Neuron (in vitro differentiated cells): ENCODE measurements at regions not wholly inside any gene's neighbourhood (a gene's known extent, or its start where the extent isn't known, plus 50 kb on each side); places are given as distances from the start of the nearest gene placed in this dataset.
"Not testable (repeated sequence)": the region's sequence is repeated elsewhere in the genome, so short reads cannot be mapped to it uniquely, and the experiment has no call there.

Source experiments
- H2AFZ ChIP-seq: one replicate; pipeline ENCODE4 v1.6.1; 2013; ENCODE audit warnings: low read depth, mild to moderate bottlenecking, inconsistent platforms, low read length, moderate library complexity
- H3K27me3 ChIP-seq: one replicate; pipeline ENCODE4 v1.6.1; 2013; ENCODE audit warnings: low read length; ENCODE audit not compliant: insufficient read depth
- H3K36me3 ChIP-seq: one replicate; pipeline ENCODE4 v1.6.1; 2013; ENCODE audit warnings: low read length; ENCODE audit not compliant: insufficient read depth
- H3K4me1 ChIP-seq: one replicate; pipeline ENCODE4 v1.6.1; 2013; ENCODE audit warnings: low read length; ENCODE audit not compliant: insufficient read depth
- H3K4me3 ChIP-seq: 2 replicates; pipeline ENCODE4 v1.5.1; 2013; ENCODE audit warnings: mild to moderate bottlenecking, low read length, moderate library complexity
- H3K9me3 ChIP-seq: one replicate; pipeline ENCODE4 v1.6.1; 2013; ENCODE audit warnings: low read length

DNA sequence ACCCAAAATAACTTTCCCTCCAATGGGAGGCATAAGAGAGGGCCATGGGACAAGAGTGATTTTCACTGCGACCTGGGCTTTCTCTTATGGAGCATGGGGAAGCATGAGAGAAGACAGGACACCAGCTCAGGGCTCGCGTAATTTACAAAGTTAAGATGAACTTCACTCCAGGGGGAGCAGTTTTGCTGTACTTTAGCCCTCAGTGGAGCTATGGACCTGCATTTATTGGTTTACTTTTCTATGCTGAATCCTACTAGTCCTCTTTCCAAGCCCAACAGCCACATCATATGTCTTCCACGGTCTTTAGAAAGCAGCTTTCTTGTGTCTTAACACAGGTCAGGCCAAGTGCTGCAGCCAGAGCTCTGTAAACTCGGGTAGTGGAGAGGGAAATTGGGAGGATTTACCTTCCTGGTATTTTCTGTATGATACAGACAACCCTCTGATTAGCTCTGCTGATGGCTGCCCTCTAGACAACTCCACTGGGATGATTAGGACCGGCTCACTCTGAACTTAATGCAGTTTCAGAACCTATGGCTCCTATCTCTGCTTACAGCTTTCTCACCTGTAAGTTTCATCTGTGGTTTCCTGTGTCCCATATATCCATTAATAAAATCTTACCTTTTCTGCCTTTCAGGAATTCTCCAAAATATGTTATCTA is 581.0 kb upstream of the RORB start:
- Histone ChIP-seq H3K4me3 (no peak overlapping the region), H3K4me1 (no peaks in the 10 kb centered on the region), H3K36me3 (no peaks in the 10 kb centered on the region), H2AFZ (no peak overlapping the region), H3K27me3 (no peaks in the 10 kb centered on the region), H3K9me3 (no peaks in the 10 kb centered on the region)

DNA sequence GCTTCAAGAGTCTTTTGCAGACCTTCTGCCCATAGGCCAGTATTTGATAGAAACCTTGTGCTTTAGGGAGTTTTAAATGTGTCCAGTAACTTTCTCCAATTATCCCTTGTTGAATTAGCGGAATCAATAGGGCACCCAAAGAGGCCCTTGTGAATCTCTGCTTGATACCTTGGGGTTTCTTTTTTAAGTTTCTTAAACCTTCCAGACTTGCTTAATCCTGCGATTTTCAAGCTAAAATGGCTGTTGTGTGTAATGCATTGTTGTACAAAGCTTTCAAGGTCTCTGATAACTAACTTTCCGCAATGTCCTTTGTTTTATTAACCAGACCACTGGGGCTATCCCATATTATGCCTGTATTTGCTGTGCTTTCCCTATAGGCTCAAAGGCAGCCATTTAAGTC is 577.4 kb upstream of the RORB start:
- H3K4me3 ChIP-seq: no peak overlapping the region
- H3K36me3 ChIP-seq: no peaks in the 10 kb centered on the region
- no peak overlapping the region for H2AFZ ChIP-seq

DNA sequence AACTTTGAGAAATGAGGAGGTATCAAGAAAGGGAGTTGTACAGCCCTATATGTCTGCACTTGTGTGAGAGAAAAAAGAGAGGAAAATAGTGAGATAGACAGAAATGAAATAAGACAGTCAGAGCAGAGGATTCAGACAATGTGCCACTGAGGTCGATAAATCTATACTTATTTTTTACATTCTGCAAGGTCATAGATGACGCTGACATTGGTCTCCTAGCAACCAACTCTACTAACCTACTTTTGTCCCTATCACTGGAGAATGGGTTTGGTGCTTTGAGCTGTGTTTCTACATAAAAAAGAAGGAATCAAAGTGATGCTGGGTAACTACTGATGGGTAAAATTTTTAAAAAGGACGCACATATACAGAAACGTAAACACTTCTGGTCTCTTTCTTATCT is 573.3 kb upstream of the RORB start:
- Histone ChIP-seq H3K9me3 (no peaks in the 10 kb centered on the region), H3K4me1 (no peaks in the 10 kb centered on the region), H3K4me3 (no peak overlapping the region), H2AFZ (no peak overlapping the region), H3K36me3 (no peaks in the 10 kb centered on the region), H3K27me3 (no peaks in the 10 kb centered on the region)

More for the DNA sequence above, 577.4 kb upstream of the RORB start:
- no peaks in the 10 kb centered on the region for H3K4me1 ChIP-seq
- no peaks in the 10 kb centered on the region for H3K9me3 ChIP-seq
- no peaks in the 10 kb centered on the region for H3K27me3 ChIP-seq

DNA sequence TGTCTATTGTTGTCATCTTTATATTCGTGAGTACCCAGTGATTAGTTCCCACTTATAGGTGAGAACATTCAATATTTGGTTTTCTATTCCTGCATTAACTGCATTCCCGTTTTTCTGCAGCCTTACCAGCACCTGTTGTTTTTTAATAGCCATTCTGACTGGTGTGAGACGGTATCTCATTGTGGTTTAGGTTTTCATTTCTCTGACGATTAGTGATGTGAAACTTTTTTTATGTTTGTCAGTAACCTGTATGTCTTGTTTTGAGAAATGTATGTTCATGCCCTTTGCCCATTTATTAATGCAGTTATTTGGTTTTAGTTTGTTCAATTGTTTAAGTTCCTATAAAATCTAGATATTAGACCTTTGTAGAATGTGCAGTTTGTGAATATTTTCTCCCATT is 546.0 kb upstream of the RORB start:
- no peaks in the 10 kb centered on the region for H3K4me1 ChIP-seq
- no peak overlapping the region for H2AFZ ChIP-seq
- H3K36me3 ChIP-seq: no peaks in the 10 kb centered on the region
- no peaks in the 10 kb centered on the region for H3K9me3 ChIP-seq
- no peak overlapping the region for H3K4me3 ChIP-seq
- H3K27me3 ChIP-seq: no peaks in the 10 kb centered on the region

DNA sequence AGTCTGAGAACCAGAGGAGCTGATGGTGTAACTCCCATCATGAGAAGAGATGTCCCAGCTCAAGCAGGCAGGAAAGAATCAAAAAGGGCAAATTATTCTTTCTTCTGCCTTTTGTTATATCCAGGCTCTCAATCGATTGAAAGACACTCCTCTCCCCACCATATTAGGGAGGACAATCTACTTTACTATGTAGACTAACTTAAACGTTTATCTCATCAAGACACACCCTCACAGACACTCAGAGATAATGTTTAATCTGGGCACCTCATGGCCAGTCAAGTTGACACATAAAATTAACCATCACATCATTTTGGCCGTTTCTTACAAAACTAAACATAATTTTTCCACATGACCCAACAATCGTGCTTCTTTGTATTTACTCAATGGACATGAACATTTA is 534.3 kb upstream of the RORB start:
- Histone ChIP-seq H3K4me3 (no peak overlapping the region), H3K27me3 (no peaks in the 10 kb centered on the region), H3K36me3 (no peaks in the 10 kb centered on the region), H3K4me1 (no peaks in the 10 kb centered on the region), H3K9me3 (no peaks in the 10 kb centered on the region), H2AFZ (no peak overlapping the region)

DNA sequence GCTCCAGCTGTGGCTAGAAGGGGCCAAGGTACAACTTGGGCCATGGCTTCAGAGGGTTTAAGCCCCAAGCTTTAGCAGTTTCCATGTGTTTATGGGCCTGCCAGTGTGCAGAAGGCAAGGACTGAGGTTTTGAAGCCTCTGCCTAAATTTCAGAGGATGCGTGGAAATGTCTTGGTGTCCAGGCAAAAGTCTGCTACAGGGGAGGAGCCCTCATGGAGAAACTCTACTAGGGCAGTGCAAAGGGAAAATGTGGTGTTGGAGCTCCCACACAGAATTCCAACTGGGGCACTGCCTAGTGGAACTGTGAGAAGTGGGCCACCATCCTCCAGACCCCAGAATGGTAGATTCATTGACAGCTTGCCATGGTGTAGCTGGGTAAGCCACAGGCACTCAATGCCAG is 527.2 kb upstream of the RORB start:
- no peak overlapping the region for H2AFZ ChIP-seq
- H3K4me3 ChIP-seq: no peak overlapping the region
- no peaks in the 10 kb centered on the region for H3K4me1 ChIP-seq
- peaks cover 6% of the 10 kb centered on the region for H3K9me3 ChIP-seq
- no peaks in the 10 kb centered on the region for H3K27me3 ChIP-seq
- no peaks in the 10 kb centered on the region for H3K36me3 ChIP-seq

DNA sequence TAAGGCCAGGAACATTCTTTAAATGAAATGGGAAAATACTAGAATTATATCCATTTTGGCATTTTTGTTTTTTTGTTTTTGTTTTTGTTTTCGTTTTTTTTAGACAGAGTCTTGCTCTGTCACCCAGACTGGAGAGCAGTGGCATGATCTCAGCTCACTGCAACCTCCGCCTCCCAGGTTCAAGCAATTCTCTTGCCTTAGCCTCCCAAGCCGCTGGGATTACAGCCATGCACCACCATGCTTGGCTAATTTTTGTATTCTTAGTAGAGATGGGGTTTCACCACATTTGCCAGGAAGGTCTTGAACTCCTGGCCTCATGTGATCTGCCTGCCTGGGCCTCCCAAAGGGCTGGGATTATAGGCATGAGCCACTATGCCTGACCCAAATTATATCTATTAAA is 520.7 kb upstream of the RORB start:
- H3K36me3 ChIP-seq, H3K4me1 ChIP-seq, H3K4me3 ChIP-seq, H2AFZ ChIP-seq, H3K9me3 ChIP-seq, H3K27me3 ChIP-seq: not testable (repeated sequence)

DNA sequence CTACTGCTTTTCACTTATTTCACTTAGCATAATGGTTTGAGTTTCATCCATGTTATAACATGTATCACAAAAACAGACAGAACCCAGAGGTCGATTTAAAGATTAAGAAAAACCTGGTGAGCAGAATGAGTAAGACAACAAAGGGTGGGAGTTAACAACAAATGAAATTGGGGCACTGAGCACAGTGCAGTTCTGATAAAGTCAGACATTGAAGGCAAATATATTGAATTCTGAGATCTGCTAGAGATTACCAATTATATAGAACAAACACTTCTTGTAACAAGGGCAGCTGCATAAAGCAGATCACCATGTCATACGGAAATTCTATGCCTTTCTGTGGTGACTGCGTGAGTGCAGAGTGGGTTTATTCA is 517.3 kb upstream of the RORB start:
- no peaks in the 10 kb centered on the region for H3K9me3 ChIP-seq
- no peak overlapping the region for H3K4me3 ChIP-seq
- no peak overlapping the region for H2AFZ ChIP-seq
- H3K36me3 ChIP-seq: no peaks in the 10 kb centered on the region
- no peaks in the 10 kb centered on the region for H3K27me3 ChIP-seq
- no peaks in the 10 kb centered on the region for H3K4me1 ChIP-seq

DNA sequence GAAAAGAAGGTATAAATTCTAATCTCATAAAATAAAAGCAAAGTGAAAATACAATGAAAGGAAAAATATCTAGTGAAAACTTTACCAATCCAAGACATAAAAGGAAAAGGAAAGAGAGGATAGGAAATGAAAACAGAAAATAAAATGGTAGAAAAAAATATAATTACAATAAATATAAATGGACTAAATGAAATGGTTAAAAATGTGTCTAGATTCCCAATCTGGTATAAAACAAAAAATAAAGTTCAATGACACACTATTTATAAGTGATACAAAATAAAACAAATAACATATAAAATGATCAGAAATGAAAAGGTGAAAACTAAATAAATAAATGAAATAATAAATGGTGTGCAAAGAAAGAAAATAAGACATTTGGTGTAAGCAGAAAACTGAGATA is 516.4 kb upstream of the RORB start:
- Histone ChIP-seq H3K36me3 (no peaks in the 10 kb centered on the region), H3K27me3 (no peaks in the 10 kb centered on the region), H2AFZ (no peak overlapping the region), H3K4me3 (no peak overlapping the region), H3K4me1 (no peaks in the 10 kb centered on the region), H3K9me3 (no peaks in the 10 kb centered on the region)

DNA sequence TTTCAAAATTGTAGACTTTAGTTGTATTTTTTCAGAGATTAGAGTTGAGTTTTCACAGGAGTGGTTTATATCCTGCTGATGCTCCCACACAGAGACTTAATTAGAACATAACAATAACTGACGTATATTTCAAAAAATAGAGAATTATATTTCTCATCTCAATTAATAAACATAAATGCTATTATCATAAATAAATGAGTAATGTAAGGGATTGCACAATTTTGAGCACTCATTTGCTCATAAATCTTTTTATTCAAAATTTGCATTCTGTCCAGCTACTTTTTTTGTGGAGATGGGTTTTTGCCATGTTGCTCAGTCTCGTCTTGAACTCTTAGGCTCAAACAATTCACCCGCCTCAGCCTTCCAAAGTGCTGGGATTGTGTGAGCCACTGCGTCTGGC is 515.7 kb upstream of the RORB start:
- Histone ChIP-seq H3K4me3 (no peak overlapping the region), H2AFZ (no peak overlapping the region), H3K27me3 (no peaks in the 10 kb centered on the region), H3K36me3 (no peaks in the 10 kb centered on the region), H3K9me3 (no peaks in the 10 kb centered on the region), H3K4me1 (no peaks in the 10 kb centered on the region)

DNA sequence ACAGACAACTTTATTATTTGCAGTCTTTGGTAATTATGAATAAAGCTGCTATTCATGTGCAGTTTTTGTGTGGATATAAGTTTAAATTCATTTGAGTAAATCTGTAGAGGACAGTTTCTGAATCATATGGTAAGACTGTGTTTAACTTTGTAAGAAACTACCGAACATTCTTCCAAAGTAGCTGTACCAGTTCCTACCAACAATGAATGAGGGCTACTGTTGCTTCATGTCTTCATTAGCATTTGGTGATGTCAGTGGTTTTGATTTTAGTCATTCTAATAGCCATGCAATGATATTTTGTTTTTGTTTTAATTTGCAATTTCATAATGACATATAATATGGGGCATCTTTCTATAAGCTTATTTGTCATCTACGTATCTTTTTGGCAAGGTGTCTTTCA is 501.3 kb upstream of the RORB start:
- H3K4me3 ChIP-seq: no peak overlapping the region
- no peaks in the 10 kb centered on the region for H3K4me1 ChIP-seq
- no peaks in the 10 kb centered on the region for H3K36me3 ChIP-seq
- no peaks in the 10 kb centered on the region for H3K9me3 ChIP-seq
- no peaks in the 10 kb centered on the region for H3K27me3 ChIP-seq
- no peak overlapping the region for H2AFZ ChIP-seq

DNA sequence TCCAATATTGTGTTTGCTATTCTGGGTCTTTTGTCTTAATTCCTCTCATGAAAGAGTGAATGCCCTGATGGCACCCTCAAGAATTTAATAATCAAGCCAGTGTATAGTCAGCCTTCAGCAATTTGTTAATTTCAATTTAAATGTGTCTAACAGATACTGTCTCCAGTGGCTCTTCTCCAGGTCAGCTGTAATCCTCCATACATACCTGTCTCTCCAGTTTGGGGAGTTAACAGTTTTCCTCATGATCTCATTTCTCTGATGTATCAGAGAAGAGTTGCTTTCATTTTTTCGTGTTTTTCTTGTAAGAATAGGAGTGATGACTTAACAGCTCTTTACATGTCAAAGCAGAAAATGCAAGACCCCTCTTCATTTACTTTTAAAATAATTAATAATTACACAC is 500.3 kb upstream of the RORB start:
- H3K4me1 ChIP-seq: no peaks in the 10 kb centered on the region
- H3K9me3 ChIP-seq: no peaks in the 10 kb centered on the region
- no peak overlapping the region for H3K4me3 ChIP-seq
- H3K27me3 ChIP-seq: no peaks in the 10 kb centered on the region
- H3K36me3 ChIP-seq: no peaks in the 10 kb centered on the region
- H2AFZ ChIP-seq: no peak overlapping the region

DNA sequence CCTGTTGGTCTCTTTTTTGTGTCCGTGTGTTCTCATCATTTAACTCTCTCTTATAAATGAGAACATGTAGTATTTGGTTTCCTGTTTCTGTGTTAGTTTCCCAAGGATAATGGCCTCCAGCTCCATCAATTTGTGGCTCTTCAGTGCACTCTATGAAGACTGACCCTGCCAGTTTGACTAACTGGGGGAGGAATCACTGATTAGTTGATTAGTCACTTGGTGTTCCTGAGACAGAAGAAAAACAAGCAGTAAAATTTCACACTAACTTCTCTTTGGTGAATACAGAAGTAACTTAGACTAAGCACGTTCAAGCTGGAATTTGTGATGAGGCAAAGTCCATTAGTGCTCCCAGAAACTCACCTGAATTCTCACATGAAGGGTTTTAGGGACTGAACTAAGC is 495.8 kb upstream of the RORB start:
- no peak overlapping the region for H2AFZ ChIP-seq
- no peak overlapping the region for H3K4me3 ChIP-seq

DNA sequence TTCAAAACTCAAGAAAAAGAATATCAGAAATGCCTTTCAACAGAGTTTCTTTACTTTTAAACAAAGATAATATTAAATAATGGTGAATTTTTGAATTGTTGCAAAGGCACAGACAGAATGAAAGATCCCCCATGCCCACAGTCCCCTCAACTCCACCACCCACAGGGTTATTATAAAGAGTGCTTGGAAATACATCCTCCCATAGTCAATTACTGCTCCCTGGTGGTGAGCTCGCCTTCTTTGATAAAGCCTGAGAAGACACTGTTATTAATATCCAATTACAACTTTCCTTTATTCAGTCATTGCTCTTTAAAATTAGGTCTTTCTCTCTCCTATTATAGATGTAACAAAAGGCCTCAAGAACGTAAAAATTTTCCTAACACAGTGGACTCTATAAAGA is 490.2 kb upstream of the RORB start:
- Histone ChIP-seq H3K36me3 (no peaks in the 10 kb centered on the region), H3K4me1 (no peaks in the 10 kb centered on the region), H2AFZ (no peak overlapping the region), H3K27me3 (no peaks in the 10 kb centered on the region), H3K9me3 (no peaks in the 10 kb centered on the region), H3K4me3 (no peak overlapping the region)

More for the DNA sequence above, 495.8 kb upstream of the RORB start:
- Histone ChIP-seq H3K27me3 (no peaks in the 10 kb centered on the region), H3K4me1 (no peaks in the 10 kb centered on the region), H3K9me3 (no peaks in the 10 kb centered on the region), H3K36me3 (no peaks in the 10 kb centered on the region)
